Body of pancreas (tissue), 4 donors: ENCODE measurements at regions not wholly inside any gene's neighbourhood (a gene's known extent, or its start where the extent isn't known, plus 50 kb on each side); places are given as distances from the start of the nearest gene placed in this dataset.

ENCODE experiments used
- ATAC-seq: fragments of 150-250 bp; one replicate; pipeline ENCODE4 v1.9.1; 2016
- DNase-seq, 4 donors: peaks; one replicate each; pipeline ENCODE4 v3.0.0-alpha.2; 2019
- H3K27ac ChIP-seq, 4 donors: fragments of 200-600 bp; sonication (generic); 1 replicate in 3 of 4; 2 replicates in 1 of 4; pipeline versions ENCODE4 v1.5.1 to v1.6.1; 2016 to 2019; ENCODE audit warnings: mild to moderate bottlenecking in 1 of 4, mixed read lengths in 1 of 4, moderate library complexity in 1 of 4
- H3K27me3 ChIP-seq, 2 donors: fragments of 200-600 bp; sonication (generic); one replicate each; pipeline ENCODE4 v1.6.0; 2016; ENCODE audit warnings: mild to moderate bottlenecking in 1 of 2
- H3K36me3 ChIP-seq, 2 donors: fragments of 200-600 bp; sonication (generic); replicated peaks in 1 of 2; 2 replicates each; pipeline ENCODE4 v1.5.1; 2016; ENCODE audit warnings: low read depth in 2 of 2; ENCODE audit not compliant: insufficient read depth in 1 of 2
- H3K4me1 ChIP-seq: fragments of 200-600 bp; sonication (generic); one replicate; pipeline ENCODE4 v1.6.0; 2016
- H3K4me3 ChIP-seq, 2 donors: fragments of 200-600 bp; sonication (generic); 1 replicate in 1 of 2; 2 replicates in 1 of 2; pipeline ENCODE4 v1.5.1; 2016 to 2019
- H3K9me3 ChIP-seq, 3 donors: fragments of 200-600 bp; sonication (generic); 1 replicate in 2 of 3; 2 replicates in 1 of 3; pipeline ENCODE4 v1.5.1; 2016
- POLR2A ChIP-seq, 3 donors: fragments of 450-650 bp; IDR thresholded peaks; one replicate each; pipeline ENCODE4 v1.6.1; 2016; ENCODE audit warnings: antibody characterized with exemption in 3 of 3, mild to moderate bottlenecking in 2 of 3
- WGBS, 2 donors: methylation state at CpG; one replicate each; pipeline ENCODE4 v1.1.5; 2017; 5-methylcytosine and 5-hydroxymethylcytosine counted together
- intact Hi-C: fragments of 100-400 bp; cut with DNase I; formaldehyde crosslinking; loops from one replicate; pipeline ENCODE4 v1.15.1; 2023
- TF ChIP-seq, protein P1 (sequence below), 7 experiments: fragments of 450-650 bp in 4 of 7; fragments of 200-600 bp in 3 of 7; sonication (generic) in 3 of 7; IDR thresholded peaks; one replicate each; pipeline ENCODE4 v1.5.1; 2016 to 2019; ENCODE audit warnings: antibody characterized with exemption in 7 of 7

DNA sequence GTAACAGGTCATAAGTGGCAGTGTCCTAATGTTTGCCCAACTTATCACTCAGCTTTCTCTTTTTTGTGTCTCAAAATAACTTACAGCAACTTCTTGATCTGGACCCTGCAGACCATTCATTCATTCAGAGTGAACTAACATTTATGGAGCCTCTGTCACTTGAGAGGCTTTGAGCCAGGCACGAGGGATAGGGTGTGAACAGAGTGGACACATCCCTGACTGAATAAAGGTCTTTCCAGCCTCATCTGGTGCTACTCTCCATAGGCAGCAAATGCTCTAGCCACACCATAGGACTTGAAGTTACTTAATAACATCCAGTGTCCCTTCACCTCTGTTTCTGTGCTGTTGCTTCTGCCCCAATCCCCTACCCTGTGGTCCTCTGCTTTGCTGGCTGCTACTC, 212.1 kb upstream of the FBN2 start:
- ATAC-seq, result no peak
- H3K27ac ChIP-seq, result no peak overlapping the region
- no peaks in the 10 kb centered on the region for H3K36me3 ChIP-seq
- 50 to 52% methylated on average over 1 of the region's 1 CpG for WGBS, 2 donors
- no peaks in the 10 kb centered on the region for H3K27me3 ChIP-seq
- no peak for DNase-seq
- TF ChIP-seq POLR2A (IDR thresholded peaks at IDR 0.05), result no peak
- intact Hi-C loops, result no loop called here
- H3K4me3 ChIP-seq, result no peak overlapping the region
- H3K9me3 ChIP-seq, result no peaks in the 10 kb centered on the region
- H3K4me1 ChIP-seq, result no peaks in the 10 kb centered on the region

DNA sequence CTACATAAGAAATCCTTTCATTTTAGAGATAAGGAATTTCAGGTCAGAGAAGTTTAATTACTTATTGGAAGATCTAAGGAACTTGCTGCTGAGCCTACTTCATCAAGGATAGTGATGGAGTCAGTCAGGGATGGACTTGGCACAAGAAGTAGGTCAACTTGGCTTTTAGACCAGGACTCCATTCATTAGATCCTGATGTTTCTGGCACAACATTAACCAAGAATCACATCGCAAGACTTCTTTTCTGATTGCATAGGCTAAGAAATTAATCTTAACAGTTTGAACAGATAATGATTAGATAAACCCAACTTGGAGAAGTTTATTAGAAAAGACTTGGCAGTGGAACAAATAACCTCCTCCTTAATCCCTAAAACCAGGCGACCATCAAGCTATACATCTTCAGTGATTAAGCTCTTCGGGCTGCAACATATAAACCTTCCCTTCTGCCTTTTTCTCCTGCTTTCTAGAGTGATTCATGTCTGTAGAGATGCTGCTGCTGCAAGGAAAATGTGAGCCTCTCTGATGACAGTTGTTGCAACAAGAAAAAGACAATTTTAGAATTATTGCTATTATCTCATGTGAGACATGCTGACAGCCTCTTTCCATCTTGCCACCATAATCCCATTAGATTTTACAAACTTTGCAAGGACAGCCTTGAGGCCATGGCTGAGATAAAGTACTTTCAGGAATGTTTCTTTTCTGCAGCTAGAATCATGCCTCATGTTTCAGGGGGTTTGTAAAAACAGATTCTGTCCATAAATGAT, 207.9 kb upstream of the SLC27A6 start:
- no peaks in the 10 kb centered on the region for H3K27me3 ChIP-seq
- ATAC-seq, result no peak
- H3K36me3 ChIP-seq, result no peaks in the 10 kb centered on the region
- H3K4me3 ChIP-seq, result no peak overlapping the region
- WGBS, 2 donors, result 55 to 57% methylated on average over 3 of the region's 3 CpGs
- intact Hi-C loops, result no loop called here
- H3K4me1 ChIP-seq, result no peaks in the 10 kb centered on the region
- H3K9me3 ChIP-seq, result no peaks in the 10 kb centered on the region
- no peak for DNase-seq
- H3K27ac ChIP-seq, result no peak overlapping the region
- no peak for TF ChIP-seq POLR2A (IDR thresholded peaks at IDR 0.05)
- TF ChIP-seq, protein P1, sequence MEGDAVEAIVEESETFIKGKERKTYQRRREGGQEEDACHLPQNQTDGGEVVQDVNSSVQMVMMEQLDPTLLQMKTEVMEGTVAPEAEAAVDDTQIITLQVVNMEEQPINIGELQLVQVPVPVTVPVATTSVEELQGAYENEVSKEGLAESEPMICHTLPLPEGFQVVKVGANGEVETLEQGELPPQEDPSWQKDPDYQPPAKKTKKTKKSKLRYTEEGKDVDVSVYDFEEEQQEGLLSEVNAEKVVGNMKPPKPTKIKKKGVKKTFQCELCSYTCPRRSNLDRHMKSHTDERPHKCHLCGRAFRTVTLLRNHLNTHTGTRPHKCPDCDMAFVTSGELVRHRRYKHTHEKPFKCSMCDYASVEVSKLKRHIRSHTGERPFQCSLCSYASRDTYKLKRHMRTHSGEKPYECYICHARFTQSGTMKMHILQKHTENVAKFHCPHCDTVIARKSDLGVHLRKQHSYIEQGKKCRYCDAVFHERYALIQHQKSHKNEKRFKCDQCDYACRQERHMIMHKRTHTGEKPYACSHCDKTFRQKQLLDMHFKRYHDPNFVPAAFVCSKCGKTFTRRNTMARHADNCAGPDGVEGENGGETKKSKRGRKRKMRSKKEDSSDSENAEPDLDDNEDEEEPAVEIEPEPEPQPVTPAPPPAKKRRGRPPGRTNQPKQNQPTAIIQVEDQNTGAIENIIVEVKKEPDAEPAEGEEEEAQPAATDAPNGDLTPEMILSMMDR (IDR thresholded peaks at IDR 0.05), result no peak

GRCh38 chr5:128762661-128763306, 202.5 kb upstream of the SLC27A6 start:
- WGBS, 2 donors, result 70 to 75% methylated on average over 10 of the region's 10 CpGs

DNA sequence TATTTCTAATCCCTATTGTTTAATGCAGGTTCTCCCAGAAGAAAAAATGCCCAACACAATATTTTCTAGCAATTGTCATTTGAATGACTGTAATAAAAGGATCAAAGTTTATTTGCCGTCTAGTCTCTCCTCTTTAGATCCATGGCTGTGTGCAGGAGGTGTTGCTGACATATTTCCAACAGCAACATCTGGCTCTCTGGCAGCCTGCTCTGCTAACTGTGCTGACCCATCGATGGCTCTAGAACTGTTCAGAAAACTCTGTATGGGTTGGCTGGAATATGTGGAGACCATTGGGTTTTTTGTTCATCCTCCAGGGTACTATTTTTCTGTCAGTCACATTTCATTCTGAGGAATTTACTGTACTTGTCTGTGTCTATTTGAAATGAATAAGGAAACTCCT, 202.0 kb upstream of the SLC27A6 start:
- no peaks in the 10 kb centered on the region for H3K36me3 ChIP-seq
- H3K9me3 ChIP-seq, result no peaks in the 10 kb centered on the region
- H3K27ac ChIP-seq, result no peak overlapping the region
- H3K4me3 ChIP-seq, result no peak overlapping the region
- DNase-seq (no peak), ATAC-seq (no peak)
- 49 to 55% methylated on average over 2 of the region's 2 CpGs for WGBS, 2 donors
- no peaks in the 10 kb centered on the region for H3K4me1 ChIP-seq
- no peak for TF ChIP-seq POLR2A (IDR thresholded peaks at IDR 0.05)
- TF ChIP-seq, protein P1 (IDR thresholded peaks at IDR 0.05), result no peak
- intact Hi-C loops, result no loop called here
- no peaks in the 10 kb centered on the region for H3K27me3 ChIP-seq

More at GRCh38 chr5:128762661-128763306, 202.5 kb upstream of the SLC27A6 start:
- Histone ChIP-seq H3K27me3 (no peaks in the 10 kb centered on the region), H3K36me3 (no peaks in the 10 kb centered on the region), H3K4me1 (no peaks in the 10 kb centered on the region), H3K4me3 (no peak overlapping the region), H3K27ac (no peak overlapping the region), H3K9me3 (no peaks in the 10 kb centered on the region)
- TF ChIP-seq, protein P1 (IDR thresholded peaks at IDR 0.05), result no peak
- TF ChIP-seq POLR2A (IDR thresholded peaks at IDR 0.05), result no peak
- DNase-seq (no peak), ATAC-seq (no peak)
- intact Hi-C loops, result no loop called here

GRCh38 chr5:128764601-128765310, 200.5 kb upstream of the SLC27A6 start:
- TF ChIP-seq, protein P1 (IDR thresholded peaks at IDR 0.05), result no peak
- TF ChIP-seq POLR2A (IDR thresholded peaks at IDR 0.05), result no peak
- Histone ChIP-seq H3K9me3 (no peaks in the 10 kb centered on the region), H3K4me1 (no peaks in the 10 kb centered on the region), H3K27ac (no peak overlapping the region), H3K4me3 (no peak overlapping the region), H3K27me3 (no peaks in the 10 kb centered on the region), H3K36me3 (no peaks in the 10 kb centered on the region)
- ATAC-seq (no peak), DNase-seq (no peak)
- intact Hi-C loops, result no loop called here
- 40 to 43% methylated on average over 4 of the region's 4 CpGs for WGBS, 2 donors
